Osteocyte (in vitro differentiated cells): ENCODE measurements at regions not wholly inside any gene's neighbourhood (a gene's known extent, or its start where the extent isn't known, plus 50 kb on each side); places are given as distances from the start of the nearest gene placed in this dataset.

ENCODE experiments used
- DNase-seq: peaks from one replicate; pipeline ENCODE4 v3.0.0; 2021; ENCODE audit warnings: mixed read lengths; ENCODE audit not compliant: unreplicated experiment; ENCODE audit errors: extremely low spot score
- H3K27ac Mint-ChIP-seq: one replicate; pipeline ENCODE4 v1.8.0; 2021; ENCODE audit warnings: mild to moderate bottlenecking, mixed read lengths; ENCODE audit not compliant: unreplicated experiment
- H3K27me3 Mint-ChIP-seq: one replicate; pipeline ENCODE4 v1.8.0; 2021; ENCODE audit warnings: mixed read lengths; ENCODE audit not compliant: unreplicated experiment
- H3K36me3 Mint-ChIP-seq: one replicate; pipeline ENCODE4 v1.8.0; 2021; ENCODE audit warnings: mixed read lengths; ENCODE audit not compliant: unreplicated experiment
- H3K4me1 Mint-ChIP-seq: one replicate; pipeline ENCODE4 v1.8.0; 2021; ENCODE audit warnings: mixed read lengths; ENCODE audit not compliant: unreplicated experiment
- H3K4me3 Mint-ChIP-seq: one replicate; pipeline ENCODE4 v1.8.0; 2021; ENCODE audit warnings: mild to moderate bottlenecking, moderate library complexity, mixed read lengths; ENCODE audit not compliant: unreplicated experiment
- H3K9me3 Mint-ChIP-seq: one replicate; pipeline ENCODE4 v1.8.0; 2021; ENCODE audit warnings: mixed read lengths; ENCODE audit not compliant: unreplicated experiment
- CTCF ChIP-seq: fragments of 200-600 bp; sonication (generic); IDR thresholded peaks from 2 replicates; pipeline ENCODE4 v1.5.0; 2021; ENCODE audit warnings: antibody characterized with exemption, mild to moderate bottlenecking, moderate library complexity

DNA sequence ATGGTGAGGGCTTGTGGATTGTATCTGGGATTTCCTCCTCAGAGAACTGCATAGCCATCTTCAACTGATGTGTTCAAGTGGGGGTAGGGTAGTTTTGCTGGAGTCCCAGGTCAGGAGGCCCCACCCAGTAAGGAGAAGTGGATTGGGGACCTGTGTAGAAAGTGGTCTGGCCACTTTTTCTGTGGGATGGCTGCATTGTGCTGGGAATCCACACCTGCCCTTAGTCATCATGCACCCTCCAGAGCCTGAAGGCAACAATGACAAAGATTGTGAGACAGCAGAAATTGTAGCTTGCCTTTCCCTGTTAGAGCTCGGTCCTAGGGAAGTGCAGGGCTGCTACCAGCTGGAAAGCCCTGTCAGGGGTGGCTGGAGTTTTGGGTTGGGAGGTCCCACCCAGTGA is 255.4 kb downstream of the NDFIP2 start:
- Mint-ChIP-seq H3K27ac (no peak overlapping the region), H3K4me3 (no peak overlapping the region), H3K36me3 (peaks cover 4% of the 10 kb centered on the region), H3K9me3 (peaks cover 22% of the 10 kb centered on the region), H3K27me3 (no peaks in the 10 kb centered on the region), H3K4me1 (peaks cover 7% of the 10 kb centered on the region)
- DNase-seq = no peak
- TF ChIP-seq CTCF = no peak

GRCh38 chr13:79735228-79735627 is 254.3 kb downstream of the NDFIP2 start:
- TF ChIP-seq CTCF = no peak
- H3K9me3 Mint-ChIP-seq = peaks cover 30% of the 10 kb centered on the region
- no peak for DNase-seq

GRCh38 chr13:79727086-79727485 is 246.1 kb downstream of the NDFIP2 start:
- no peak overlapping the region for H3K27ac Mint-ChIP-seq

More at GRCh38 chr13:79735228-79735627, 254.3 kb downstream of the NDFIP2 start:
- Mint-ChIP-seq H3K36me3 (peaks cover 4% of the 10 kb centered on the region), H3K4me1 (no peaks in the 10 kb centered on the region), H3K27ac (no peak overlapping the region), H3K27me3 (no peaks in the 10 kb centered on the region), H3K4me3 (no peak overlapping the region)

DNA sequence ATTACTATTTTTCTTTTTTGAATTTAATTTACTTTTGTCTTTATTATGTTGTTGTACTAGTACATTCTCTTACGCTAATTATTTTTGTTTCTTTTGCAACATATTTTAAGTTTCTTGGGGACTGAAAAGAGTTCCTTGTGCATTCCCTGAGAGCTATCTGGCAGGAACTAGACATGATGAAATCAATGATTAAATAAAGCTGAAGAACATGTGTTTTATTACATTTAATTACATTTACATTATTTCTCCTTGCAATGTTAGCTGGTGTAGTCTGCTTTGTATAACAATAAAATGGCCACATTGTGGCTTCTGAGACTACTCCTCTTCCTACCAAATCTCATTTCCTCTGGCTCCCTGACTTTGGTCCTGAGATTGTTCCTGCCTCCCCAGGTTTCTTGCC is 244.9 kb downstream of the NDFIP2 start:
- DNase-seq = no peak
- peaks cover 28% of the 10 kb centered on the region for H3K4me1 Mint-ChIP-seq
- TF ChIP-seq CTCF = no peak
- H3K27ac Mint-ChIP-seq = no peak overlapping the region
- H3K9me3 Mint-ChIP-seq = peaks cover 23% of the 10 kb centered on the region
- H3K4me3 Mint-ChIP-seq = no peak overlapping the region
- no peaks in the 10 kb centered on the region for H3K36me3 Mint-ChIP-seq
- H3K27me3 Mint-ChIP-seq = no peaks in the 10 kb centered on the region

More at GRCh38 chr13:79727086-79727485, 246.1 kb downstream of the NDFIP2 start:
- no peak for DNase-seq
- TF ChIP-seq CTCF = no peak
- H3K9me3 Mint-ChIP-seq = peaks cover 31% of the 10 kb centered on the region
- no peaks in the 10 kb centered on the region for H3K36me3 Mint-ChIP-seq
- no peak overlapping the region for H3K4me3 Mint-ChIP-seq
- H3K27me3 Mint-ChIP-seq = no peaks in the 10 kb centered on the region
- peaks cover 28% of the 10 kb centered on the region for H3K4me1 Mint-ChIP-seq

GRCh38 chr13:79724348-79725103 is 243.6 kb downstream of the NDFIP2 start:
- DNase-seq = no peak
- TF ChIP-seq CTCF = no peak
- Mint-ChIP-seq H3K4me3 (no peak overlapping the region), H3K4me1 (peaks cover 28% of the 10 kb centered on the region), H3K27ac (peak overlapping the region; percentile 25), H3K36me3 (no peaks in the 10 kb centered on the region), H3K9me3 (peaks cover 16% of the 10 kb centered on the region), H3K27me3 (no peaks in the 10 kb centered on the region)
